CD1c-positive myeloid dendritic cell (primary cell): ENCODE measurements at regions not wholly inside any gene's neighbourhood (a gene's known extent, or its start where the extent isn't known, plus 50 kb on each side); places are given as distances from the start of the nearest gene placed in this dataset.
"Not testable (repeated sequence)": the region's sequence is repeated elsewhere in the genome, so short reads cannot be mapped to it uniquely, and the experiment has no call there.

ENCODE experiments used
- DNase-seq: peaks from one replicate; pipeline ENCODE4 v3.0.0-alpha.2; 2016; ENCODE audit errors: extremely low spot score

GRCh38 chr1:98119796-98120195, 199.0 kb upstream of the DPYD start:
- no peak for DNase-seq

GRCh38 chr1:98113811-98114210, 193.0 kb upstream of the DPYD start:
- DNase-seq, result no peak

GRCh38 chr1:98112626-98113025, 191.8 kb upstream of the DPYD start:
- no peak for DNase-seq

GRCh38 chr1:98110674-98111073, 189.8 kb upstream of the DPYD start:
- DNase-seq, result no peak

- not testable (repeated sequence) for DNase-seq
Observed at GRCh38 chr1:98108378-98108777, 187.5 kb upstream of the DPYD start.

- no peak for DNase-seq
Observed at GRCh38 chr1:98107256-98107655, 186.4 kb upstream of the DPYD start.

- no peak for DNase-seq
Observed at GRCh38 chr1:98104289-98104688, 183.5 kb upstream of the DPYD start.

GRCh38 chr1:98103617-98104285, 182.9 kb upstream of the DPYD start:
- DNase-seq, result no peak

GRCh38 chr1:98102345-98103030, 181.7 kb upstream of the DPYD start:
- no peak for DNase-seq

- DNase-seq, result no peak
Observed at GRCh38 chr1:98101364-98101763, 180.5 kb upstream of the DPYD start.

GRCh38 chr1:98099501-98099900, 178.7 kb upstream of the DPYD start:
- DNase-seq, result no peak

- no peak for DNase-seq
Observed at GRCh38 chr1:98098473-98098872, 177.6 kb upstream of the DPYD start.

GRCh38 chr1:98090351-98090750, 169.5 kb upstream of the DPYD start:
- DNase-seq, result no peak

- DNase-seq, result no peak
Observed at GRCh38 chr1:98088381-98088780, 167.5 kb upstream of the DPYD start.

- no peak for DNase-seq
Observed at GRCh38 chr1:98086796-98087441, 166.1 kb upstream of the DPYD start.

GRCh38 chr1:98086156-98086555, 165.3 kb upstream of the DPYD start:
- no peak for DNase-seq

- DNase-seq, result no peak
Observed at GRCh38 chr1:98084188-98084587, 163.4 kb upstream of the DPYD start.

- DNase-seq, result no peak
Observed at GRCh38 chr1:98081944-98082343, 161.1 kb upstream of the DPYD start.

GRCh38 chr1:98078596-98078995, 157.8 kb upstream of the DPYD start:
- DNase-seq, result peak; percentile 10

GRCh38 chr1:98077691-98078090, 156.9 kb upstream of the DPYD start:
- DNase-seq, result no peak

GRCh38 chr1:98075626-98076025, 154.8 kb upstream of the DPYD start:
- DNase-seq, result no peak

- DNase-seq, result no peak
Observed at GRCh38 chr1:98073823-98074222, 153.0 kb upstream of the DPYD start.

GRCh38 chr1:98073106-98073505, 152.3 kb upstream of the DPYD start:
- DNase-seq, result no peak
